ENCODE measurements at regions not wholly inside any gene's neighbourhood (a gene's known extent, or its start where the extent isn't known, plus 50 kb on each side); places are given as distances from the start of the nearest gene placed in this dataset.

GRCh38 chr10:118412132-118412760, 70.1 kb upstream of the FAM204A start:
- H3K27me3 ChIP-seq (replicated peaks; ENCODE audit: control insufficient read depth, insufficient read depth, low read length) = no peaks in the 10 kb centered on the region; the same call in 1 of the 2 replicates
- no peak for DNase-seq (ENCODE audit: extremely low read depth, insufficient read length)

GRCh38 chr10:118409295-118409694, 67.2 kb upstream of the FAM204A start:
- no peaks in the 10 kb centered on the region for H3K36me3 ChIP-seq (ENCODE audit: control insufficient read depth, insufficient read depth, low read length)
- no peak overlapping the region for H3K4me3 ChIP-seq (replicated peaks; ENCODE audit: low read depth, low read length)
- DNase-seq (ENCODE audit: extremely low read depth, insufficient read length) = no peak
- TF ChIP-seq CTCF (IDR thresholded peaks at IDR 0.05; ENCODE audit: insufficient read depth, low read length, poor library complexity, severe bottlenecking) = no peak
- no peaks in the 10 kb centered on the region; the same call in 1 of the 2 replicates for H3K27me3 ChIP-seq (replicated peaks; ENCODE audit: control insufficient read depth, insufficient read depth, low read length)

More at GRCh38 chr10:118412132-118412760, 70.1 kb upstream of the FAM204A start:
- Histone ChIP-seq H3K36me3 (ENCODE audit: control insufficient read depth, insufficient read depth, low read length) (no peaks in the 10 kb centered on the region), H3K4me3 (replicated peaks; ENCODE audit: low read depth, low read length) (no peak overlapping the region)
- no peak for TF ChIP-seq CTCF (IDR thresholded peaks at IDR 0.05; ENCODE audit: insufficient read depth, low read length, poor library complexity, severe bottlenecking)

- no peaks in the 10 kb centered on the region; the same call in 1 of the 2 replicates for H3K27me3 ChIP-seq (replicated peaks; ENCODE audit: control insufficient read depth, insufficient read depth, low read length)
- DNase-seq (ENCODE audit: extremely low read depth, insufficient read length) = no peak
- TF ChIP-seq CTCF (IDR thresholded peaks at IDR 0.05; ENCODE audit: insufficient read depth, low read length, poor library complexity, severe bottlenecking) = no peak
- H3K4me3 ChIP-seq (replicated peaks; ENCODE audit: low read depth, low read length) = no peak overlapping the region
- no peaks in the 10 kb centered on the region for H3K36me3 ChIP-seq (ENCODE audit: control insufficient read depth, insufficient read depth, low read length)
Measured at GRCh38 chr10:118408181-118408580, 66.1 kb upstream of the FAM204A start.

- no peak for DNase-seq (ENCODE audit: extremely low read depth, insufficient read length)
- no peak for TF ChIP-seq CTCF (IDR thresholded peaks at IDR 0.05; ENCODE audit: insufficient read depth, low read length, poor library complexity, severe bottlenecking)
- H3K27me3 ChIP-seq (replicated peaks; ENCODE audit: control insufficient read depth, insufficient read depth, low read length) = no peaks in the 10 kb centered on the region; the same call in 1 of the 2 replicates
- H3K4me3 ChIP-seq (replicated peaks; ENCODE audit: low read depth, low read length) = no peak overlapping the region
- H3K36me3 ChIP-seq (ENCODE audit: control insufficient read depth, insufficient read depth, low read length) = no peaks in the 10 kb centered on the region
Measured at GRCh38 chr10:118407777-118408176, 65.7 kb upstream of the FAM204A start.

GRCh38 chr10:118407026-118407425, 64.9 kb upstream of the FAM204A start:
- Histone ChIP-seq H3K36me3 (ENCODE audit: control insufficient read depth, insufficient read depth, low read length) (no peaks in the 10 kb centered on the region), H3K27me3 (replicated peaks; ENCODE audit: control insufficient read depth, insufficient read depth, low read length) (no peaks in the 10 kb centered on the region; the same call in 1 of the 2 replicates), H3K4me3 (replicated peaks; ENCODE audit: low read depth, low read length) (no peak overlapping the region)
- DNase-seq (ENCODE audit: extremely low read depth, insufficient read length) = no peak
- TF ChIP-seq CTCF (IDR thresholded peaks at IDR 0.05; ENCODE audit: insufficient read depth, low read length, poor library complexity, severe bottlenecking) = no peak
